ENCODE measurements at regions not wholly inside any gene's neighbourhood (a gene's known extent, or its start where the extent isn't known, plus 50 kb on each side); places are given as distances from the start of the nearest gene placed in this dataset.

- H3K27me3 Mint-ChIP-seq (ENCODE audit: low read depth), result no peaks in the 10 kb centered on the region
- H3K9me3 Mint-ChIP-seq (ENCODE audit: insufficient read depth), result peaks cover 14% of the 10 kb centered on the region
- no peak overlapping the region for H3K27ac Mint-ChIP-seq
- H3K4me1 Mint-ChIP-seq (ENCODE audit: low read depth), result no peaks in the 10 kb centered on the region
- CTCF ChIA-PET, result interaction anchor here (1.2 kb wide), 1 partner anchor 10 kb away, joined by 3 read pairs; no protein-coding TSS in a partner anchor
- DNase-seq (no peak), ATAC-seq (no peak)
- POLR2A ChIA-PET, result no interaction called here
- no peaks in the 10 kb centered on the region for H3K36me3 Mint-ChIP-seq (ENCODE audit: low read depth)
- no peak overlapping the region for H3K4me3 Mint-ChIP-seq
Measured at GRCh38 chr12:38016602-38017001, 300.0 kb upstream of the ALG10B start.

DNA sequence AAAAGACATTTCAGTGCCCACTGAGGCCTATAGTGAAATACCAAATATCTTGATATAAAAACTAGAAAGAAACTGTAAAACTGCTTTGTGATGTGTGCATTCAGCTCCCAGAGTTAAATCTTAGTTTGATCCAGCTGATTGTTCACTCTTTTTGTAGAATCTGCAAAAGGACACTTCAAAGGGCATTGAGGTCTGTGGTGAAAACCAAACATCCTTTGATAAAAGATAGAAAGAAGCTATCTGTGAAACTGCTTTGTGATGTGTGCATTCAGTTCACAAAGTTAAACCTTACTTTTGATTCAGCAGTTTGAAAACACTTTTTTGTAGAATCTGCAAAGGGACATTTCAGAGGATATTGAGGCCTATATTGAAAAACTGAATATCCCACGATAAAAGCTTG is 290.7 kb upstream of the ALG10B start:
- POLR2A ChIA-PET, result no interaction called here
- H3K27me3 Mint-ChIP-seq (ENCODE audit: low read depth), result no peaks in the 10 kb centered on the region
- H3K9me3 Mint-ChIP-seq (ENCODE audit: insufficient read depth), result peaks cover 19% of the 10 kb centered on the region
- H3K4me1 Mint-ChIP-seq (ENCODE audit: low read depth), result no peaks in the 10 kb centered on the region
- H3K36me3 Mint-ChIP-seq (ENCODE audit: low read depth), result no peaks in the 10 kb centered on the region
- ATAC-seq (no peak), DNase-seq (no peak)
- H3K4me3 Mint-ChIP-seq, result no peak overlapping the region
- no peak overlapping the region for H3K27ac Mint-ChIP-seq
- CTCF ChIA-PET, result no interaction called here

- Mint-ChIP-seq H3K27me3 (ENCODE audit: low read depth) (no peaks in the 10 kb centered on the region), H3K4me3 (no peak overlapping the region), H3K4me1 (ENCODE audit: low read depth) (no peaks in the 10 kb centered on the region), H3K9me3 (ENCODE audit: insufficient read depth) (peaks cover 31% of the 10 kb centered on the region), H3K27ac (no peak overlapping the region), H3K36me3 (ENCODE audit: low read depth) (no peaks in the 10 kb centered on the region)
- CTCF ChIA-PET, result no interaction called here
- POLR2A ChIA-PET, result no interaction called here
- ATAC-seq (no peak), DNase-seq (no peak)
Measured at GRCh38 chr12:38053113-38053512, 263.5 kb upstream of the ALG10B start.

DNA sequence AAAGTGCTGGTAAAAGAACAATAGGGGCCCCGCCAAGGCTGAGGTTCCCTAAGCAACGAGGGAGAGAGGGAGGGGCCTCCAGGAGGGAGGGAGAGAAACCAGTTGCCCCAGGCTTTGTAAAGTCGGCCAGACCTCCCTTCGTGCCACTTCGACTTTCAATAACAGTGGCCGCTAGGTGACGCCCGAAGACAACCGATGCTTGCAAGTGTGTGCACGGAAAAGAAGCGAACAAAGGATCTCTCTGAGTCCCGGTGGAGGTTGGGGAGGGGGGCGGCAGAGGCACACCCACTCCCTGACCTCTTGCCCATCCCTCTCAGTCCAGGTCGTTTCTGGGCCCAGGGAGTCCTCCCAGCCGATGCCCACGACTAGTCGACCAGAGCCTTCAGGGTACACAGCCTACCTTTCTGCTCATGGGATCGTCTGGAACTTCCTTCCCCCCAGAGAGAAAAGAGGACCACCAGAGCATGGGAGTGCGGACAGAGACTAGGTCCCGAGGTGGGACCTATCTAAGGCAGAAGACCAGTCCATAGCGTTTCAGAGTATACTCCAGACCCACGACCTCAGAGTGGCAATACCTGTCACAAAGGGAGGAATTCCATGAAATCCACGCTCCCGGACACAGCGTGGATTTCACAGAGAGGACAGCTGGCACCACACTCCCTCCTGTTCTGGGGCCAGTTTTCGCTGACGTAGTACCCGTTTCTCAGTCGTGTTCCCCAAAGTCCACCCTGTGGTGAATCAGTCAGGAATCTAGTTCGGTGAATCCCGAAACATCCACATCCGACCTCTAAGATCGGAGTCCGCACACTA is 262.7 kb upstream of the ALG10B start:
- no peaks in the 10 kb centered on the region for H3K4me1 Mint-ChIP-seq (ENCODE audit: low read depth)
- CTCF ChIA-PET, result no interaction called here
- no peaks in the 10 kb centered on the region for H3K27me3 Mint-ChIP-seq (ENCODE audit: low read depth)
- H3K27ac Mint-ChIP-seq, result no peak overlapping the region
- DNase-seq (no peak), ATAC-seq (no peak)
- H3K9me3 Mint-ChIP-seq (ENCODE audit: insufficient read depth), result peaks cover 27% of the 10 kb centered on the region
- no peak overlapping the region for H3K4me3 Mint-ChIP-seq
- POLR2A ChIA-PET, result no interaction called here
- H3K36me3 Mint-ChIP-seq (ENCODE audit: low read depth), result no peaks in the 10 kb centered on the region

GRCh38 chr12:38056701-38057689 is 259.6 kb upstream of the ALG10B start:
- no peaks in the 10 kb centered on the region for H3K27me3 Mint-ChIP-seq (ENCODE audit: low read depth)
- no peak for ATAC-seq
- no peak for DNase-seq
- POLR2A ChIA-PET, result no interaction called here
- no peaks in the 10 kb centered on the region for H3K4me1 Mint-ChIP-seq (ENCODE audit: low read depth)
- peaks cover 34% of the 10 kb centered on the region for H3K9me3 Mint-ChIP-seq (ENCODE audit: insufficient read depth)
- H3K27ac Mint-ChIP-seq, result no peak overlapping the region
- CTCF ChIA-PET, result no interaction called here
- H3K36me3 Mint-ChIP-seq (ENCODE audit: low read depth), result no peaks in the 10 kb centered on the region
- H3K4me3 Mint-ChIP-seq, result no peak overlapping the region

- no peak overlapping the region for H3K4me3 Mint-ChIP-seq
Measured at GRCh38 chr12:38099686-38100085, 216.9 kb upstream of the ALG10B start.

GRCh38 chr12:38101753-38102152 is 214.8 kb upstream of the ALG10B start:
- ChIA-PET CTCF (no interaction called here), POLR2A (no interaction called here)
- H3K36me3 Mint-ChIP-seq (ENCODE audit: low read depth), result no peaks in the 10 kb centered on the region
- H3K4me1 Mint-ChIP-seq (ENCODE audit: low read depth), result no peaks in the 10 kb centered on the region
- no peak overlapping the region for H3K27ac Mint-ChIP-seq
- H3K4me3 Mint-ChIP-seq, result no peak overlapping the region
- H3K9me3 Mint-ChIP-seq (ENCODE audit: insufficient read depth), result no peaks in the 10 kb centered on the region
- ATAC-seq (no peak), DNase-seq (no peak)
- H3K27me3 Mint-ChIP-seq (ENCODE audit: low read depth), result no peaks in the 10 kb centered on the region

More at GRCh38 chr12:38099686-38100085, 216.9 kb upstream of the ALG10B start:
- H3K9me3 Mint-ChIP-seq (ENCODE audit: insufficient read depth), result no peaks in the 10 kb centered on the region
- H3K27me3 Mint-ChIP-seq (ENCODE audit: low read depth), result no peaks in the 10 kb centered on the region
- no peak overlapping the region for H3K27ac Mint-ChIP-seq
- no peak for ATAC-seq
- ChIA-PET POLR2A (no interaction called here), CTCF (no interaction called here)
- H3K4me1 Mint-ChIP-seq (ENCODE audit: low read depth), result no peaks in the 10 kb centered on the region
- H3K36me3 Mint-ChIP-seq (ENCODE audit: low read depth), result no peaks in the 10 kb centered on the region
- DNase-seq, result no peak

DNA sequence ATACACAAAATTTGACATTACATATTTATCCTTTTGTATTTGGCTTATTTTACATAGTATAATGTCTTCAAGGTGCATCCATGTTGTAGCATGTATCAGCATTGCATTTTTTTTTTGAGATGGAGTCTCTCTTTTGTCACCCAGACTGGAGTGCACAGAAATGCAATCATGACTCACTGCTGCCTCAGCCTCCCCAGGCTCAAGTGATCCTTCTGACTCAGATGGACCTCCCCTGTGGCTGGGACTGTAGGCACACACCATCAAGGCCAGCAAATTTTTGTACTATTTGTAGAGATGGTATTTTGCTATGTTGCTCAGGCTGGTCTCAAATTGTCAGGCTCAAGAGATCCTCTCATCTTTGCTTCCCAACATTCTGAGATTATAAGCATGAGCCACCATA is 214.4 kb upstream of the ALG10B start:
- no peaks in the 10 kb centered on the region for H3K27me3 Mint-ChIP-seq (ENCODE audit: low read depth)
- H3K4me1 Mint-ChIP-seq (ENCODE audit: low read depth), result no peaks in the 10 kb centered on the region
- H3K4me3 Mint-ChIP-seq, result no peak overlapping the region
- ATAC-seq (no peak), DNase-seq (no peak)
- no peak overlapping the region for H3K27ac Mint-ChIP-seq
- no peaks in the 10 kb centered on the region for H3K9me3 Mint-ChIP-seq (ENCODE audit: insufficient read depth)
- H3K36me3 Mint-ChIP-seq (ENCODE audit: low read depth), result no peaks in the 10 kb centered on the region
- CTCF ChIA-PET, result no interaction called here
- POLR2A ChIA-PET, result no interaction called here

GRCh38 chr12:38110026-38110699 is 206.4 kb upstream of the ALG10B start:
- POLR2A ChIA-PET, result no interaction called here
- no peaks in the 10 kb centered on the region for H3K4me1 Mint-ChIP-seq (ENCODE audit: low read depth)
- no peaks in the 10 kb centered on the region for H3K36me3 Mint-ChIP-seq (ENCODE audit: low read depth)
- no peak overlapping the region for H3K4me3 Mint-ChIP-seq
- DNase-seq (no peak), ATAC-seq (no peak)
- no peak overlapping the region for H3K27ac Mint-ChIP-seq
- CTCF ChIA-PET, result no interaction called here
- no peaks in the 10 kb centered on the region for H3K27me3 Mint-ChIP-seq (ENCODE audit: low read depth)
- peaks cover 3% of the 10 kb centered on the region for H3K9me3 Mint-ChIP-seq (ENCODE audit: insufficient read depth)

- Mint-ChIP-seq H3K27ac (no peak overlapping the region), H3K9me3 (ENCODE audit: insufficient read depth) (peaks cover 3% of the 10 kb centered on the region), H3K36me3 (ENCODE audit: low read depth) (no peaks in the 10 kb centered on the region), H3K4me3 (no peak overlapping the region), H3K4me1 (ENCODE audit: low read depth) (no peaks in the 10 kb centered on the region), H3K27me3 (ENCODE audit: low read depth) (no peaks in the 10 kb centered on the region)
- ChIA-PET CTCF (no interaction called here), POLR2A (no interaction called here)
- no peak for DNase-seq
- ATAC-seq, result no peak
Measured at GRCh38 chr12:38113991-38114390, 202.6 kb upstream of the ALG10B start.

- ChIA-PET POLR2A (no interaction called here), CTCF (no interaction called here)
- no peak overlapping the region for H3K4me3 Mint-ChIP-seq
Measured at GRCh38 chr12:38116968-38117367, 199.6 kb upstream of the ALG10B start.

DNA sequence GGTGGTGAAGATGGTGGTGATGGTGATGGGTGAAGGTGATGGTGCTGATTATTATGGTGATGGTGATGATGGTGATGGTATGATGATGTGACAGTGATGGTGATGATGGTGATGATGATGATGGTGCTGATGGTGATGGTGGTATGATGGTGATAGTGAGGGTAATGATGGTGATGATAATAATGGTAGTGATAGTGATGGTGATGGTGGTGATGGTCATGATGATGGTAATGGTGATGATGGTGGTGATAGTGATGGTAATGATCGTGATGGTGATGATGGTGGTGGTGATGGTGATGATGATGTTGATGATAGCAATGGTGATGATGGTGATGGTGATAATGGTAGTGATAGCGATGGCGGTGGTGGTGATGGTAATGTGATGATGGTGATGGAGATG is 197.9 kb upstream of the ALG10B start:
- ATAC-seq (no peak), DNase-seq (no peak)
- H3K4me1 Mint-ChIP-seq (ENCODE audit: low read depth), result no peaks in the 10 kb centered on the region
- no peak overlapping the region for H3K27ac Mint-ChIP-seq
- H3K4me3 Mint-ChIP-seq, result no peak overlapping the region
- CTCF ChIA-PET, result no interaction called here
- no peaks in the 10 kb centered on the region for H3K36me3 Mint-ChIP-seq (ENCODE audit: low read depth)
- no peaks in the 10 kb centered on the region for H3K9me3 Mint-ChIP-seq (ENCODE audit: insufficient read depth)
- H3K27me3 Mint-ChIP-seq (ENCODE audit: low read depth), result no peaks in the 10 kb centered on the region
- POLR2A ChIA-PET, result no interaction called here

More at GRCh38 chr12:38116968-38117367, 199.6 kb upstream of the ALG10B start:
- no peaks in the 10 kb centered on the region for H3K27me3 Mint-ChIP-seq (ENCODE audit: low read depth)
- no peak overlapping the region for H3K27ac Mint-ChIP-seq
- ATAC-seq (no peak), DNase-seq (no peak)
- H3K36me3 Mint-ChIP-seq (ENCODE audit: low read depth), result no peaks in the 10 kb centered on the region
- H3K9me3 Mint-ChIP-seq (ENCODE audit: insufficient read depth), result peaks cover 3% of the 10 kb centered on the region
- no peaks in the 10 kb centered on the region for H3K4me1 Mint-ChIP-seq (ENCODE audit: low read depth)
